ENCODE measurements at regions not wholly inside any gene's neighbourhood (a gene's known extent, or its start where the extent isn't known, plus 50 kb on each side); places are given as distances from the start of the nearest gene placed in this dataset.
"Not testable (repeated sequence)": the region's sequence is repeated elsewhere in the genome, so short reads cannot be mapped to it uniquely, and the experiment has no call there.

DNA sequence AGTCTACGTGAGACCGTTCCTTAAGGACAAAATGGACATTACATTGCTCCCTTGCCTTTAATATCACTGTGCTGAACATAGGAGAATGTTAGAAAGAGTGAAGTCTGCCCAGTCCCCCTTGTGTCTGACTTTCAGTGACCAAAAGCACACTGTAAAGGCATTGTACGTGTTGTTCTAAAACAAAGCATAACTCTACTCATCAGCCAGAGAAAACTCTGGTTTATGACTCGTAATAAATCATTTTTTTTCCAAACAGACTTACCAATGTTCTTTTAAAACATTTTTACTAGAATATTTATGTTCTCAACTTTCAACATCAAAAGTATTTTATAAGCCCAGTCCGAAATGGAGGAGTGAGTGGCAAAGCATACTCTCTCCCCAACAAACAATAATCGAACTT, 262.5 kb downstream of the GJA1 start:
- no peak overlapping the region for H3K27ac ChIP-seq (ENCODE audit: insufficient read depth, low read length, poor library complexity, severe bottlenecking)
- peaks cover 0 to 6% of the 10 kb centered on the region in 2 experiments for H3K9me3 ChIP-seq (ENCODE audit: control insufficient read depth in 2 of 2, low read length in 2 of 2)
- H3K4me1 Mint-ChIP-seq: no peaks in the 10 kb centered on the region
- no peak overlapping the region for H3K4me3 ChIP-seq (ENCODE audit: low read depth, low read length)
- no peaks in the 10 kb centered on the region for H3K4me1 ChIP-seq (ENCODE audit: control insufficient read depth, insufficient read depth, low read length, poor library complexity, severe bottlenecking)
- no peaks in the 10 kb centered on the region for H3K27me3 ChIP-seq (ENCODE audit: control insufficient read depth, insufficient read depth, low read length)
- no peaks in the 10 kb centered on the region for H3K27me3 Mint-ChIP-seq
- H3K36me3 ChIP-seq (ENCODE audit: control insufficient read depth, insufficient read depth, low read length): no peaks in the 10 kb centered on the region
- H3K27ac Mint-ChIP-seq: no peak overlapping the region
- H3K9me3 Mint-ChIP-seq: peaks cover 0 to 5% (median 3%) of the 10 kb centered on the region in 7 donors
- ATAC-seq (ENCODE audit: low read depth in 2 of 2) (no peak), DNase-seq (no peak)
- no peak overlapping the region for H3K4me3 Mint-ChIP-seq
- H3K36me3 Mint-ChIP-seq: no peaks in the 10 kb centered on the region

- H3K4me1 Mint-ChIP-seq: no peaks in the 10 kb centered on the region
- peaks cover 0 to 5% (median 3%) of the 10 kb centered on the region in 7 donors for H3K9me3 Mint-ChIP-seq
- Histone ChIP-seq H3K9me3 (ENCODE audit: control insufficient read depth in 2 of 2, low read length in 2 of 2) (peaks cover 0 to 6% of the 10 kb centered on the region in 2 experiments), H3K27me3 (ENCODE audit: control insufficient read depth, insufficient read depth, low read length) (no peaks in the 10 kb centered on the region), H3K4me3 (ENCODE audit: low read depth, low read length) (no peak overlapping the region), H3K27ac (ENCODE audit: insufficient read depth, low read length, poor library complexity, severe bottlenecking) (no peak overlapping the region), H3K36me3 (ENCODE audit: control insufficient read depth, insufficient read depth, low read length) (no peaks in the 10 kb centered on the region), H3K4me1 (ENCODE audit: control insufficient read depth, insufficient read depth, low read length, poor library complexity, severe bottlenecking) (no peaks in the 10 kb centered on the region)
- H3K27ac Mint-ChIP-seq: no peak overlapping the region
- H3K36me3 Mint-ChIP-seq: no peaks in the 10 kb centered on the region
- H3K4me3 Mint-ChIP-seq: no peak overlapping the region
- DNase-seq (no peak), ATAC-seq (ENCODE audit: low read depth in 2 of 2) (no peak)
- H3K27me3 Mint-ChIP-seq: no peaks in the 10 kb centered on the region
Observed at GRCh38 chr6:121698617-121699016, 263.2 kb downstream of the GJA1 start.

- H3K36me3 Mint-ChIP-seq: not testable (repeated sequence)
Observed at GRCh38 chr6:121703129-121703528, 267.7 kb downstream of the GJA1 start.

GRCh38 chr6:121711472-121711871, 276.0 kb downstream of the GJA1 start:
- Histone ChIP-seq H3K27ac (ENCODE audit: insufficient read depth, low read length, poor library complexity, severe bottlenecking) (no peak overlapping the region), H3K36me3 (ENCODE audit: control insufficient read depth, insufficient read depth, low read length) (no peaks in the 10 kb centered on the region), H3K27me3 (ENCODE audit: control insufficient read depth, insufficient read depth, low read length) (no peaks in the 10 kb centered on the region), H3K9me3 (ENCODE audit: control insufficient read depth in 2 of 2, low read length in 2 of 2) (no peaks in the 10 kb centered on the region), H3K4me3 (ENCODE audit: low read depth, low read length) (no peak overlapping the region), H3K4me1 (ENCODE audit: control insufficient read depth, insufficient read depth, low read length, poor library complexity, severe bottlenecking) (no peaks in the 10 kb centered on the region)
- Mint-ChIP-seq H3K36me3 (no peaks in the 10 kb centered on the region), H3K4me1 (no peaks in the 10 kb centered on the region), H3K27me3 (no peaks in the 10 kb centered on the region), H3K9me3 (peaks cover 0 to 11% (median 0%) of the 10 kb centered on the region in 7 donors), H3K4me3 (no peak overlapping the region), H3K27ac (no peak overlapping the region)
- ATAC-seq (ENCODE audit: low read depth in 2 of 2) (no peak), DNase-seq (no peak)

More at GRCh38 chr6:121703129-121703528, 267.7 kb downstream of the GJA1 start:
- not testable (repeated sequence) for H3K4me3 ChIP-seq (ENCODE audit: low read depth, low read length); H3K4me1 ChIP-seq (ENCODE audit: control insufficient read depth, insufficient read depth, low read length, poor library complexity, severe bottlenecking); DNase-seq; ATAC-seq (ENCODE audit: low read depth in 2 of 2); H3K36me3 ChIP-seq (ENCODE audit: control insufficient read depth, insufficient read depth, low read length); H3K27ac Mint-ChIP-seq; H3K9me3 ChIP-seq (ENCODE audit: control insufficient read depth in 2 of 2, low read length in 2 of 2); H3K4me3 Mint-ChIP-seq; H3K27me3 Mint-ChIP-seq; H3K27me3 ChIP-seq (ENCODE audit: control insufficient read depth, insufficient read depth, low read length); H3K4me1 Mint-ChIP-seq; H3K9me3 Mint-ChIP-seq; H3K27ac ChIP-seq (ENCODE audit: insufficient read depth, low read length, poor library complexity, severe bottlenecking)

DNA sequence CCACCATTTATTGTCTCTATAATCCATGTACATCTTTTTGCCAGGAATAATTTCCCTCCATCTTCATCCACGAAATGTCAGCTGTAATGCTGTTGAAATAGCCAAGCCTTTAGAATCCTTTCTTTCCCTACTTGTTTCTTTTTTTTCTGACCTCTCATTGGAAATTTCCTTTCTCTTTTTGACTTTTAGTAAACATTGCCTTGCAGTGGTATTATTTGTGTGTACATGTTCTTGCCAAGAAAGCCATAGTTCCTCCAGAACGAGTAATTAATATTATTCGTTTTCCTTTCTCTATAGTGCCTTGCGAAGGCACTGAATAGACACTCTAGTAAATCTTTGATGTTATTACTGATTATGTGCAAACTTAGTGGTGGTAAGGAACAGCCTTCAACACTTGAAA, 282.2 kb downstream of the GJA1 start:
- no peaks in the 10 kb centered on the region for H3K27me3 ChIP-seq (ENCODE audit: control insufficient read depth, insufficient read depth, low read length)
- H3K9me3 ChIP-seq (ENCODE audit: control insufficient read depth in 2 of 2, low read length in 2 of 2): no peaks in the 10 kb centered on the region
- peak overlapping the region in 1 of 3 donors; percentile 64 for H3K27ac Mint-ChIP-seq
- H3K27me3 Mint-ChIP-seq: no peaks in the 10 kb centered on the region
- H3K27ac ChIP-seq (ENCODE audit: insufficient read depth, low read length, poor library complexity, severe bottlenecking): no peak overlapping the region
- no peak for ATAC-seq (ENCODE audit: low read depth in 2 of 2)
- no peaks in the 10 kb centered on the region for H3K4me1 Mint-ChIP-seq
- H3K4me1 ChIP-seq (ENCODE audit: control insufficient read depth, insufficient read depth, low read length, poor library complexity, severe bottlenecking): no peaks in the 10 kb centered on the region
- H3K9me3 Mint-ChIP-seq: peaks cover 0 to 12% (median 3%) of the 10 kb centered on the region in 7 donors
- no peaks in the 10 kb centered on the region for H3K36me3 Mint-ChIP-seq
- H3K4me3 ChIP-seq (ENCODE audit: low read depth, low read length): no peak overlapping the region
- no peaks in the 10 kb centered on the region for H3K36me3 ChIP-seq (ENCODE audit: control insufficient read depth, insufficient read depth, low read length)
- no peak overlapping the region for H3K4me3 Mint-ChIP-seq
- DNase-seq: no peak

- DNase-seq; H3K27me3 Mint-ChIP-seq; H3K4me3 Mint-ChIP-seq; H3K4me1 Mint-ChIP-seq; H3K27ac ChIP-seq (ENCODE audit: insufficient read depth, low read length, poor library complexity, severe bottlenecking); H3K36me3 ChIP-seq (ENCODE audit: control insufficient read depth, insufficient read depth, low read length); H3K4me3 ChIP-seq (ENCODE audit: low read depth, low read length); H3K9me3 ChIP-seq (ENCODE audit: control insufficient read depth in 2 of 2, low read length in 2 of 2); ATAC-seq (ENCODE audit: low read depth in 2 of 2); H3K27ac Mint-ChIP-seq; H3K36me3 Mint-ChIP-seq; H3K4me1 ChIP-seq (ENCODE audit: control insufficient read depth, insufficient read depth, low read length, poor library complexity, severe bottlenecking); H3K27me3 ChIP-seq (ENCODE audit: control insufficient read depth, insufficient read depth, low read length): not testable (repeated sequence)
- H3K9me3 Mint-ChIP-seq: peaks cover 0 to 12% (median 3%) of the 10 kb centered on the region in 7 donors
Observed at GRCh38 chr6:121720867-121721266, 285.4 kb downstream of the GJA1 start.

- H3K36me3 ChIP-seq (ENCODE audit: control insufficient read depth, insufficient read depth, low read length): no peaks in the 10 kb centered on the region
- H3K36me3 Mint-ChIP-seq: no peaks in the 10 kb centered on the region
- no peak for ATAC-seq (ENCODE audit: low read depth in 2 of 2)
- H3K4me3 ChIP-seq (ENCODE audit: low read depth, low read length): no peak overlapping the region
- no peaks in the 10 kb centered on the region for H3K4me1 Mint-ChIP-seq
- no peak for DNase-seq
- no peaks in the 10 kb centered on the region for H3K9me3 ChIP-seq (ENCODE audit: control insufficient read depth in 2 of 2, low read length in 2 of 2)
- H3K27me3 Mint-ChIP-seq: no peaks in the 10 kb centered on the region
- H3K9me3 Mint-ChIP-seq: peaks cover 0 to 8% (median 0%) of the 10 kb centered on the region in 7 donors
- H3K4me1 ChIP-seq (ENCODE audit: control insufficient read depth, insufficient read depth, low read length, poor library complexity, severe bottlenecking): no peaks in the 10 kb centered on the region
- H3K27me3 ChIP-seq (ENCODE audit: control insufficient read depth, insufficient read depth, low read length): no peaks in the 10 kb centered on the region
- no peak overlapping the region for H3K27ac ChIP-seq (ENCODE audit: insufficient read depth, low read length, poor library complexity, severe bottlenecking)
- H3K27ac Mint-ChIP-seq: no peak overlapping the region
- H3K4me3 Mint-ChIP-seq: no peak overlapping the region
Observed at GRCh38 chr6:121723623-121724022, 288.2 kb downstream of the GJA1 start.

GRCh38 chr6:121724576-121724975, 289.1 kb downstream of the GJA1 start:
- Histone ChIP-seq H3K27me3 (ENCODE audit: control insufficient read depth, insufficient read depth, low read length) (no peaks in the 10 kb centered on the region), H3K27ac (ENCODE audit: insufficient read depth, low read length, poor library complexity, severe bottlenecking) (no peak overlapping the region), H3K9me3 (ENCODE audit: control insufficient read depth in 2 of 2, low read length in 2 of 2) (no peaks in the 10 kb centered on the region), H3K36me3 (ENCODE audit: control insufficient read depth, insufficient read depth, low read length) (no peaks in the 10 kb centered on the region), H3K4me1 (ENCODE audit: control insufficient read depth, insufficient read depth, low read length, poor library complexity, severe bottlenecking) (no peaks in the 10 kb centered on the region), H3K4me3 (ENCODE audit: low read depth, low read length) (no peak overlapping the region)
- Mint-ChIP-seq H3K27ac (no peak overlapping the region), H3K36me3 (no peaks in the 10 kb centered on the region), H3K4me1 (no peaks in the 10 kb centered on the region), H3K9me3 (peaks cover 0 to 8% (median 0%) of the 10 kb centered on the region in 7 donors), H3K27me3 (no peaks in the 10 kb centered on the region), H3K4me3 (no peak overlapping the region)
- no peak for DNase-seq
- no peak for ATAC-seq (ENCODE audit: low read depth in 2 of 2)

Data from CD4-positive, CD25-positive, alpha-beta regulatory T cell (primary cell).